HCT116 (cell line): ENCODE measurements at regions not wholly inside any gene's neighbourhood (a gene's known extent, or its start where the extent isn't known, plus 50 kb on each side); places are given as distances from the start of the nearest gene placed in this dataset.

Experiments used
- ATAC-seq: fragments of 200-7000 bp; cut with Tn5 transposase; 2 replicates; pipeline ENCODE4 v1.9.1; 2020; ENCODE audit warnings: mild to moderate bottlenecking, moderate library complexity
- BruUV-seq: library from RNA; stranded (reverse); fragments of 400-500 nt; replicated peaks from 2 replicates; lab custom pipeline; 2021; lab: Mats Ljungman, UMichigan
- CTCF ChIA-PET: fragments of 300-600 bp; sonication (Branson Sonifier 250); formaldehyde crosslinking; loops from one replicate; lab custom pipeline; 2021; ENCODE audit warnings: antibody characterized with exemption; lab: Charles Lee
- POLR2A ChIA-PET: fragments of 300-600, 350-600 bp; sonication (Branson Sonifier 250); formaldehyde crosslinking; loops from one replicate; lab custom pipeline; 2021; ENCODE audit warnings: antibody characterized with exemption; lab: Charles Lee
- RAD21 ChIA-PET, 2 experiments: fragments of 300-600 bp; sonication (Branson Sonifier 250); formaldehyde crosslinking; loops; one replicate each; lab custom pipeline; 2023; ENCODE audit warnings: low total read pairs in 2 of 2; ENCODE audit not compliant: uncharacterized antibody in 2 of 2, unreplicated experiment in 2 of 2, low non-redundant PET in 1 of 2; lab: Charles Lee
- DNase-seq: peaks from one replicate; pipeline ENCODE4 v3.0.0-alpha.2; 2010; ENCODE audit warnings: low read depth, low spot score
- H2AFZ ChIP-seq: fragments of 200-600 bp; shearing (Covaris generic), sonication (generic); 2 replicates; pipeline ENCODE4 v1.6.1; 2017; ENCODE audit warnings: low read depth, mixed run types, mixed read lengths, antibody characterized with exemption, low read length; ENCODE audit not compliant: poor library complexity, severe bottlenecking
- H3K27ac ChIP-seq: 2 replicates; pipeline ENCODE4 v1.5.1; 2012; ENCODE audit warnings: low read depth, low read length
- H3K27me3 ChIP-seq: fragments of 200-600 bp; sonication (generic); 2 replicates; pipeline ENCODE4 v1.6.1; 2016; ENCODE audit warnings: mixed run types, low read length, mixed read lengths; ENCODE audit not compliant: insufficient read depth
- H3K36me3 ChIP-seq, 2 experiments: fragments of 200-500 bp in 1 of 2; fragments of 200-600 bp in 1 of 2; sonication (Bioruptor generic) in 1 of 2; sonication (generic) in 1 of 2; 2 replicates each; pipeline versions ENCODE4 v1.5.1 to v1.6.1; 2014 to 2016; ENCODE audit warnings: low read length in 2 of 2, inconsistent platforms in 1 of 2, mixed read lengths in 1 of 2, mixed run types in 1 of 2; ENCODE audit not compliant: insufficient read depth in 2 of 2, control insufficient read depth in 1 of 2
- H3K4me1 ChIP-seq, 2 experiments: fragments of 200-600 bp in 1 of 2; sonication (generic) in 1 of 2; 2 replicates each; pipeline versions ENCODE4 v1.5.1 to v1.6.1; 2012 to 2017; ENCODE audit warnings: low read length in 2 of 2, inconsistent platforms in 1 of 2, mild to moderate bottlenecking in 1 of 2, mixed read lengths in 1 of 2, mixed run types in 1 of 2, moderate library complexity in 1 of 2; ENCODE audit not compliant: insufficient read depth in 2 of 2, control insufficient read depth in 1 of 2
- H3K4me2 ChIP-seq: fragments of 200-600 bp; sonication (generic); 2 replicates; pipeline ENCODE4 v1.6.1; 2017; ENCODE audit warnings: mixed run types, low read length, mixed read lengths
- H3K4me3 ChIP-seq, 2 experiments: fragments of 200-600 bp in 1 of 2; sonication (generic) in 1 of 2; replicated peaks in 1 of 2; 2 replicates each; pipeline ENCODE4 v1.5.1; 2011 to 2016; ENCODE audit warnings: low read length in 2 of 2, control low read depth in 1 of 2, low read depth in 1 of 2, mild to moderate bottlenecking in 1 of 2, mixed read lengths in 1 of 2, mixed run types in 1 of 2
- H3K79me2 ChIP-seq: fragments of 200-600 bp; sonication (generic); 2 replicates; pipeline ENCODE4 v1.6.1; 2017; ENCODE audit warnings: mild to moderate bottlenecking, mixed run types, low read length, moderate library complexity, mixed read lengths; ENCODE audit not compliant: insufficient read depth
- H3K9ac ChIP-seq: fragments of 200-600 bp; sonication (generic); 2 replicates; pipeline ENCODE4 v1.6.1; 2016; ENCODE audit warnings: low read length, mixed read lengths
- H3K9me2 ChIP-seq: fragments of 200-600 bp; sonication (generic), shearing (Covaris generic); 2 replicates; pipeline ENCODE4 v1.6.1; 2017; ENCODE audit warnings: mixed run types, mild to moderate bottlenecking, moderate library complexity; ENCODE audit not compliant: insufficient read depth
- H3K9me3 ChIP-seq, 2 experiments: fragments of 200-500 bp in 1 of 2; fragments of 200-600 bp in 1 of 2; sonication (Bioruptor generic) in 1 of 2; sonication (generic) in 1 of 2; 2 replicates each; pipeline ENCODE4 v1.6.1; 2014 to 2017; ENCODE audit warnings: low read length in 2 of 2, mixed read lengths in 2 of 2, inconsistent platforms in 1 of 2, low read depth in 1 of 2, mild to moderate bottlenecking in 1 of 2, mixed run types in 1 of 2, moderate library complexity in 1 of 2; ENCODE audit not compliant: control insufficient read depth in 1 of 2, insufficient read depth in 1 of 2
- H4K20me1 ChIP-seq: fragments of 200-600 bp; sonication (generic), shearing (Covaris generic); 2 replicates; pipeline ENCODE4 v1.6.1; 2017; ENCODE audit warnings: mixed run types, mild to moderate bottlenecking, moderate library complexity; ENCODE audit not compliant: insufficient read depth
- FOSL1 ChIP-seq: IDR thresholded peaks from 2 replicates; pipeline ENCODE4 v1.6.1; 2012; ENCODE audit warnings: low read depth
- POLR2A ChIP-seq: IDR thresholded peaks from 2 replicates; pipeline ENCODE4 v1.7.0; 2011; ENCODE audit warnings: borderline replicate concordance; ENCODE audit not compliant: insufficient read depth, insufficient read length; ENCODE audit errors: extremely low read depth
- RAD21 ChIP-seq: IDR thresholded peaks from 2 replicates; pipeline ENCODE4 v1.6.1; 2012; ENCODE audit warnings: low read depth, mild to moderate bottlenecking
- SIN3A ChIP-seq: IDR thresholded peaks from 2 replicates; pipeline ENCODE4 v1.6.1; 2012; ENCODE audit warnings: low read depth
- SP1 ChIP-seq: IDR thresholded peaks from 2 replicates; pipeline ENCODE4 v1.6.1; 2012; ENCODE audit warnings: low read depth
- SRF ChIP-seq: IDR thresholded peaks from 2 replicates; pipeline ENCODE4 v1.6.1; 2012; ENCODE audit warnings: low read depth
- TCF7L2 ChIP-seq: IDR thresholded peaks from 2 replicates; pipeline ENCODE4 v1.7.0; 2011; ENCODE audit warnings: borderline replicate concordance, inconsistent platforms; ENCODE audit not compliant: insufficient read depth, insufficient read length; ENCODE audit errors: extremely low read depth
- ZFX ChIP-seq: fragments of 450-650 bp; IDR thresholded peaks from 2 replicates; pipeline ENCODE4 v1.6.1; 2017
- intact Hi-C: fragments of 100-400 bp; cut with micrococcal nuclease; formaldehyde crosslinking; loops from 2 replicates; pipeline ENCODE4 v1.10.0; 2022
- TF ChIP-seq, protein P1 (sequence below), 3 experiments: fragments of 200-600 bp in 1 of 3; sonication (generic) in 1 of 3; IDR thresholded peaks in 2 of 3; conservative IDR thresholded peaks in 1 of 3; 2 replicates each; pipeline ENCODE4 v1.5.1; 2012 to 2017; ENCODE audit warnings: low read depth in 2 of 3, low read length in 2 of 3, antibody characterized with exemption in 1 of 3, borderline replicate concordance in 1 of 3, control low read depth in 1 of 3, mild to moderate bottlenecking in 1 of 3, mixed read lengths in 1 of 3, mixed run types in 1 of 3, moderate library complexity in 1 of 3; ENCODE audit not compliant: insufficient read depth in 1 of 3
- TF ChIP-seq, protein P2 (sequence below): IDR thresholded peaks from 2 replicates; pipeline ENCODE4 v1.6.1; 2011; ENCODE audit warnings: mild to moderate bottlenecking, low read length, moderate library complexity; ENCODE audit not compliant: insufficient replicate concordance; ENCODE audit errors: extremely low read depth
- TF ChIP-seq, protein P3 (sequence below): IDR thresholded peaks from 2 replicates; pipeline ENCODE4 v1.6.1; 2012
- TF ChIP-seq, protein P4 (sequence below): IDR thresholded peaks from 2 replicates; pipeline ENCODE4 v1.6.1; 2012

DNA sequence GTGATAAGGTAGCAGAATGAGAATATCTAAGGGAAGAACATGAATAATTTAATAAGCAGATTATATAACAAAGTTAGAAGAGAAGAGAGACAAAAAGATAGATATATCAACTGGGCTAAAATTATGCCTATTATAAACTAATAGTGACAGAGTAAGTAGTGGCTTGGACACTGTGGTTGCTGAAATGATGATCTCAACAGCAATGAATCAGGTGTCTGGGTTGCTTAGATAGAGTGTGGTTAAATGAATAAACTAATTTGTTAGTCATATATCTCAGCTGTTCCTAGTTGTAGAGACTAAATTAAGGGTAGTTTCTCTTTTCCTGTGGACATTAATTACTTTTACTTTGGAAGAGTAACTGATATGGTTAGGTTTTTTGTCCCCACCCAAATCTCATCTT is 1485.4 kb upstream of the CELF4 start (continued):
- TF ChIP-seq, protein P1, sequence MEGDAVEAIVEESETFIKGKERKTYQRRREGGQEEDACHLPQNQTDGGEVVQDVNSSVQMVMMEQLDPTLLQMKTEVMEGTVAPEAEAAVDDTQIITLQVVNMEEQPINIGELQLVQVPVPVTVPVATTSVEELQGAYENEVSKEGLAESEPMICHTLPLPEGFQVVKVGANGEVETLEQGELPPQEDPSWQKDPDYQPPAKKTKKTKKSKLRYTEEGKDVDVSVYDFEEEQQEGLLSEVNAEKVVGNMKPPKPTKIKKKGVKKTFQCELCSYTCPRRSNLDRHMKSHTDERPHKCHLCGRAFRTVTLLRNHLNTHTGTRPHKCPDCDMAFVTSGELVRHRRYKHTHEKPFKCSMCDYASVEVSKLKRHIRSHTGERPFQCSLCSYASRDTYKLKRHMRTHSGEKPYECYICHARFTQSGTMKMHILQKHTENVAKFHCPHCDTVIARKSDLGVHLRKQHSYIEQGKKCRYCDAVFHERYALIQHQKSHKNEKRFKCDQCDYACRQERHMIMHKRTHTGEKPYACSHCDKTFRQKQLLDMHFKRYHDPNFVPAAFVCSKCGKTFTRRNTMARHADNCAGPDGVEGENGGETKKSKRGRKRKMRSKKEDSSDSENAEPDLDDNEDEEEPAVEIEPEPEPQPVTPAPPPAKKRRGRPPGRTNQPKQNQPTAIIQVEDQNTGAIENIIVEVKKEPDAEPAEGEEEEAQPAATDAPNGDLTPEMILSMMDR (IDR thresholded peaks at IDR 0.05 in 2 of 3, conservative IDR thresholded peaks at IDR 0.05 in 1 of 3; ENCODE audit: borderline replicate concordance in 1 of 3, insufficient read depth in 1 of 3, low read depth in 2 of 3, low read length in 2 of 3) = no peak
- TF ChIP-seq, protein P2, sequence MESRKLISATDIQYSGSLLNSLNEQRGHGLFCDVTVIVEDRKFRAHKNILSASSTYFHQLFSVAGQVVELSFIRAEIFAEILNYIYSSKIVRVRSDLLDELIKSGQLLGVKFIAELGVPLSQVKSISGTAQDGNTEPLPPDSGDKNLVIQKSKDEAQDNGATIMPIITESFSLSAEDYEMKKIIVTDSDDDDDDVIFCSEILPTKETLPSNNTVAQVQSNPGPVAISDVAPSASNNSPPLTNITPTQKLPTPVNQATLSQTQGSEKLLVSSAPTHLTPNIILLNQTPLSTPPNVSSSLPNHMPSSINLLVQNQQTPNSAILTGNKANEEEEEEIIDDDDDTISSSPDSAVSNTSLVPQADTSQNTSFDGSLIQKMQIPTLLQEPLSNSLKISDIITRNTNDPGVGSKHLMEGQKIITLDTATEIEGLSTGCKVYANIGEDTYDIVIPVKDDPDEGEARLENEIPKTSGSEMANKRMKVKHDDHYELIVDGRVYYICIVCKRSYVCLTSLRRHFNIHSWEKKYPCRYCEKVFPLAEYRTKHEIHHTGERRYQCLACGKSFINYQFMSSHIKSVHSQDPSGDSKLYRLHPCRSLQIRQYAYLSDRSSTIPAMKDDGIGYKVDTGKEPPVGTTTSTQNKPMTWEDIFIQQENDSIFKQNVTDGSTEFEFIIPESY = no peak
- TF ChIP-seq, protein P3, sequence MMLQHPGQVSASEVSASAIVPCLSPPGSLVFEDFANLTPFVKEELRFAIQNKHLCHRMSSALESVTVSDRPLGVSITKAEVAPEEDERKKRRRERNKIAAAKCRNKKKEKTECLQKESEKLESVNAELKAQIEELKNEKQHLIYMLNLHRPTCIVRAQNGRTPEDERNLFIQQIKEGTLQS = no peak
- TF ChIP-seq, all 23 proteins: peak for 0

DNA sequence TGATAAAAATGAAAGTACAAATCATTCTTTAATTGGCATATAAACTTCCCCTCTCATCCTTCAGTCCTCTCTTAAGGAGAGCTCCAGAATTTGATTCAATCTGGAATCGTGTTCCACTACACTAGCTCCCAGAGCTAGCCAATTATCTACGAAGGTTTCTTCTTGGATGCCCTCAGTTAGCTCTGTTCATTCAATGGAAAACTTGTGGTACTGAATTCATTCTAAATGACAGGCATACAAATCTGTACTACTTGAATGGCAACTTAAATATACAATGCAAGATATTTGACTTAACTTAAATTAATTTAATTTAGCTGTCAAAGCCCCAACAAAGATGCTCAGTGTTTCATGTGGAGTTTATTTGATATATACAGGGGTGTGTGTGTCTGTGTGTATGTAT is 1474.2 kb upstream of the CELF4 start:
- H3K9ac ChIP-seq = no peak overlapping the region
- intact Hi-C loops = no loop called here
- H3K79me2 ChIP-seq = no peaks in the 10 kb centered on the region
- H3K4me3 ChIP-seq = no peak overlapping the region
- CTCF ChIA-PET = no interaction called here
- no peaks in the 10 kb centered on the region for H3K9me2 ChIP-seq
- no peaks in the 10 kb centered on the region for H4K20me1 ChIP-seq
- POLR2A ChIA-PET = no interaction called here
- H3K9me3 ChIP-seq = 0 out of 4 replicates have a peak, but pooled peaks cover 0 to 3% of the 10 kb centered on the region in 2 experiments
- H3K4me2 ChIP-seq = no peak overlapping the region
- H3K27me3 ChIP-seq = no peaks in the 10 kb centered on the region
- DNase-seq (no peak), ATAC-seq (no peak)
- RAD21 ChIA-PET = no interaction called here
- BruUV-seq = no TSS peak
- no peak overlapping the region for H2AFZ ChIP-seq
- H3K4me1 ChIP-seq = no peaks in the 10 kb centered on the region
- H3K27ac ChIP-seq = no peak overlapping the region
- TF ChIP-seq, protein P4, sequence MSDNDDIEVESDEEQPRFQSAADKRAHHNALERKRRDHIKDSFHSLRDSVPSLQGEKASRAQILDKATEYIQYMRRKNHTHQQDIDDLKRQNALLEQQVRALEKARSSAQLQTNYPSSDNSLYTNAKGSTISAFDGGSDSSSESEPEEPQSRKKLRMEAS = no peak
- TF ChIP-seq POLR2A (no peak), SRF (no peak), FOSL1 (no peak), TCF7L2 (no peak), SIN3A (no peak), ZFX (no peak), RAD21 (no peak), SP1 (no peak)
- TF ChIP-seq, protein P2 = no peak
- TF ChIP-seq, all 23 proteins: peak for 0
- H3K36me3 ChIP-seq = no peaks in the 10 kb centered on the region
